HepG2 (cell line): ENCODE measurements at regions not wholly inside any gene's neighbourhood (a gene's known extent, or its start where the extent isn't known, plus 50 kb on each side); places are given as distances from the start of the nearest gene placed in this dataset.

Experiments used
- ATAC-seq: fragments of 200-7000 bp; cut with Tn5 transposase; 3 replicates; pipeline ENCODE4 v1.9.1; 2020; ENCODE audit warnings: mild to moderate bottlenecking, moderate library complexity
- BruUV-seq: library from RNA; stranded (reverse); fragments of 400-500 nt; replicated peaks from 2 replicates; lab custom pipeline; 2021; lab: Mats Ljungman, UMichigan
- CTCF ChIA-PET: fragments of 300-600 bp; formaldehyde crosslinking; extraction: SDS; loops from one replicate; lab custom pipeline; 2021; ENCODE audit warnings: low total read pairs, inconsistent platforms, low intra/inter-chr PET ratio; lab: Yijun Ruan, JAX
- POLR2A ChIA-PET: fragments of 350-600 bp; sonication (Branson Sonifier 250); formaldehyde crosslinking; loops from one replicate; lab custom pipeline; 2020; ENCODE audit warnings: antibody characterized with exemption, inconsistent platforms; lab: Yijun Ruan, JAX
- DNase-seq: peaks from one replicate; pipeline ENCODE4 v3.0.0-alpha.2; 2015; ENCODE audit warnings: low spot score
- FAIRE-seq: peaks from 3 replicates; lab custom pipeline; 2011; peaks lifted over from hg19 to GRCh38; lab: Jason Lieb, UNC
- H2AFZ ChIP-seq: one replicate; pipeline ENCODE4 v1.6.1; 2011; ENCODE audit warnings: low read length, inconsistent platforms
- H3K27ac ChIP-seq: fragments of 300-600 bp; 3 replicates; pipeline ENCODE4 v1.8.0; 2011; ENCODE audit warnings: mixed run types, mild to moderate bottlenecking, mixed read lengths, low read length, inconsistent platforms; ENCODE audit not compliant: insufficient read depth; ENCODE audit errors: extremely low read length
- H3K27me3 ChIP-seq, 2 experiments: fragments of 200-600 bp in 1 of 2; 2 replicates in 1 of 2; 3 replicates in 1 of 2; pipeline versions ENCODE4 v1.6.0 to v1.8.0; 2011; ENCODE audit warnings: low read length in 2 of 2, mild to moderate bottlenecking in 2 of 2, moderate library complexity in 2 of 2, inconsistent platforms in 1 of 2; ENCODE audit not compliant: insufficient read depth in 2 of 2, control insufficient read depth in 1 of 2
- H3K36me3 ChIP-seq, 2 experiments: fragments of 200-600 bp in 1 of 2; replicated peaks in 1 of 2; 2 replicates in 1 of 2; 3 replicates in 1 of 2; pipeline versions ENCODE4 v1.5.1 to v1.8.0; 2011; ENCODE audit warnings: low read length in 2 of 2, inconsistent platforms in 1 of 2; ENCODE audit not compliant: insufficient read depth in 2 of 2, control insufficient read depth in 1 of 2
- H3K4me1 ChIP-seq: 2 replicates; pipeline ENCODE4 v1.5.1; 2012; ENCODE audit warnings: low read length, inconsistent platforms; ENCODE audit not compliant: insufficient read depth
- H3K4me2 ChIP-seq: 2 replicates; pipeline ENCODE4 v1.6.0; 2011; ENCODE audit warnings: low read depth, low read length, inconsistent platforms
- H3K4me3 ChIP-seq, 3 experiments: fragments of 200-600 bp in 1 of 3; sonication (generic), shearing (Covaris generic) in 1 of 3; replicated peaks in 1 of 3; 2 replicates each; pipeline ENCODE4 v1.5.1; 2011 to 2016; ENCODE audit warnings: low read length in 3 of 3, inconsistent platforms in 2 of 3, low read depth in 2 of 3, mild to moderate bottlenecking in 2 of 3, control low read depth in 1 of 3, mixed read lengths in 1 of 3; ENCODE audit not compliant: insufficient read depth in 1 of 3
- H3K79me2 ChIP-seq: one replicate; pipeline ENCODE4 v1.6.1; 2011; ENCODE audit warnings: low read length, inconsistent platforms; ENCODE audit not compliant: insufficient read depth
- H3K9ac ChIP-seq: 2 replicates; pipeline ENCODE4 v1.6.0; 2011; ENCODE audit warnings: mild to moderate bottlenecking, low read depth, low read length, inconsistent platforms; ENCODE audit not compliant: insufficient read depth
- H3K9me3 ChIP-seq: 2 replicates; pipeline ENCODE4 v1.5.1; 2012; ENCODE audit warnings: mild to moderate bottlenecking, low read length
- H4K20me1 ChIP-seq: 2 replicates; pipeline ENCODE4 v1.6.0; 2011; ENCODE audit warnings: inconsistent platforms, mild to moderate bottlenecking, low read length, moderate library complexity; ENCODE audit not compliant: insufficient read depth
- BRCA1 ChIP-seq: sonication (generic); formaldehyde crosslinking; IDR thresholded peaks from 2 replicates; pipeline ENCODE4 v1.4.0; 2020; ENCODE audit warnings: missing genetic modification reagents
- GLI4 ChIP-seq: sonication (generic); formaldehyde crosslinking; IDR thresholded peaks from 2 replicates; pipeline ENCODE4 v1.5.1; 2020; ENCODE audit warnings: missing genetic modification reagents, mild to moderate bottlenecking, moderate library complexity, borderline replicate concordance
- MBD4 ChIP-seq: IDR thresholded peaks from 2 replicates; pipeline ENCODE4 v1.6.1; 2012; ENCODE audit warnings: low read length, inconsistent platforms, borderline replicate concordance
- NCOA2 ChIP-seq: sonication (generic); formaldehyde crosslinking; IDR thresholded peaks from 2 replicates; pipeline ENCODE4 v1.8.0; 2022; ENCODE audit warnings: inconsistent platforms
- PAF1 ChIP-seq: IDR thresholded peaks from 2 replicates; pipeline ENCODE4 v1.6.1; 2016; ENCODE audit warnings: missing genetic modification reagents, missing compliant biosample characterization
- SKI ChIP-seq: fragments of 450-650 bp; IDR thresholded peaks from one replicate; pipeline ENCODE4 v1.6.1; 2018; ENCODE audit warnings: mild to moderate bottlenecking; ENCODE audit not compliant: partially characterized antibody
- SP140L ChIP-seq: sonication (generic); formaldehyde crosslinking; IDR thresholded peaks from 2 replicates; pipeline ENCODE4 v1.4.0; 2020; ENCODE audit warnings: missing genetic modification reagents, borderline replicate concordance
- ZNF138 ChIP-seq: sonication (generic); formaldehyde crosslinking; IDR thresholded peaks from 2 replicates; pipeline ENCODE4 v1.5.0; 2020; ENCODE audit warnings: mild to moderate bottlenecking, low read depth, missing genetic modification reagents
- ZNF577 ChIP-seq: sonication (generic); formaldehyde crosslinking; IDR thresholded peaks from 2 replicates; pipeline ENCODE4 v1.4.0; 2020; ENCODE audit warnings: mild to moderate bottlenecking, low read depth, missing genetic modification reagents, borderline replicate concordance
- ZNF720 ChIP-seq: sonication (generic); formaldehyde crosslinking; IDR thresholded peaks from 2 replicates; pipeline ENCODE4 v1.4.0; 2020; ENCODE audit warnings: missing genetic modification reagents
- ZNF737 ChIP-seq: sonication (generic); formaldehyde crosslinking; IDR thresholded peaks from 2 replicates; pipeline ENCODE4 v1.5.0; 2020; ENCODE audit warnings: missing genetic modification reagents, mild to moderate bottlenecking, borderline replicate concordance
- ZNF749 ChIP-seq: sonication (generic); formaldehyde crosslinking; IDR thresholded peaks from 2 replicates; pipeline ENCODE4 v1.8.0; 2022; ENCODE audit warnings: mild to moderate bottlenecking, missing genetic modification reagents, moderate library complexity, borderline replicate concordance
- WGBS: methylation state at CpG from one replicate; pipeline ENCODE4 v1.1.6; 2017; ENCODE audit warnings: low lambda C conversion rate; 5-methylcytosine and 5-hydroxymethylcytosine counted together
- in situ Hi-C: cut with HindIII; loops from 2 replicates; pipeline ENCODE4 v1.10.0; 2017; ENCODE audit warnings: low pct_unique_long_range_greater_than_20kb; ENCODE audit not compliant: extremely low pct_ligation_motif_present
- intact Hi-C: fragments of 100-400 bp; cut with micrococcal nuclease; formaldehyde crosslinking; loops from one replicate; pipeline ENCODE4 v1.10.0; 2022; ENCODE audit not compliant: unreplicated experiment

DNA sequence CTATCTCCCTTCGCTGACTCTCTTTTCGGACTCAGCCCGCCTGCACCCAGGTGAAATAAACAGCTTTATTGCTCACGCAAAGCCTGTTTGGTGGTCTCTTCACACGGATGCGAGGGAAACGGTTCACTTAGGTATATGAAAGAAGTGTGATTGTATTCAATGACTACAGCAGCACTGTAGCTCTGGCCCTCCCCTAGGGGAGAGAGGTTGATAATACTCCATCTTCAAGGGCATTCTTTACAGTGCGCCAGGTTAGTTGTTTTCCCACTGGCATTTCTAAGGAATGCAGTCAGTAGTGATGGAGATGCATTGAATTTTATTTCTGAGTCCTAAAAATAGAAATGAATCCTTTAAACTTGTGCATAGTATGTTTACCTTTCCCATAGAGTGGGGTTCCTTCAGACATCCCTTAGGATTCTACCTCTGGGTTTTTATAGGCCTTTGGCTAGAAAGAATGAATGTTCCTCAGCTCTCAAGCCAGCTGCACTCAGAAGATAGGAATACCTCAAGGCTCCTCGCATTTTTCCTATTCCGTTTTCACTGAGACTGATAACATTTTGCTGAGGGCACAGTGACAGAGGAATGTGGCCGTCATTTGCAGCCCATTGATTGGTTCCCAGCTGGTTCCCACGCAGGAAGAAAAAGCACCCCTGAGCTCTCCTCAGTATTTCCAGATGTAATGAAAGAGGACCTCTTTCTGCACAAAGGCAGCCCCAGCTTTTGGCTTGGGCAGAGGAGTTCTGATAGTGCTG is 131.8 kb upstream of the C2CD4B start:
- H3K4me2 ChIP-seq, result no peak overlapping the region
- no peak overlapping the region for H3K9ac ChIP-seq
- H3K36me3 ChIP-seq, result no peaks in the 10 kb centered on the region
- intact Hi-C loops (no loop called here), in situ Hi-C loops (no loop called here)
- H4K20me1 ChIP-seq, result no peaks in the 10 kb centered on the region
- H2AFZ ChIP-seq, result no peak overlapping the region
- no peak for DNase-seq
- no peaks in the 10 kb centered on the region for H3K9me3 ChIP-seq
- TF ChIP-seq NCOA2, result no peak
- no peak for TF ChIP-seq BRCA1 (CRISPR knock-in tag)
- TF ChIP-seq ZNF749 (CRISPR knock-in tag), result no peak
- no peak for TF ChIP-seq SKI
- TF ChIP-seq ZNF720 (CRISPR knock-in tag), result no peak
- TF ChIP-seq ZNF138 (CRISPR knock-in tag), result no peak
- no peak for TF ChIP-seq MBD4
- no peak for TF ChIP-seq ZNF577 (CRISPR knock-in tag)
- no peak for TF ChIP-seq PAF1 (CRISPR knock-in tag)
- no peak overlapping the region for H3K27ac ChIP-seq
- CTCF ChIA-PET, result no interaction called here
- no peak for FAIRE-seq
- no peaks in the 10 kb centered on the region for H3K4me1 ChIP-seq
- 50% methylated on average over 10 of the region's 12 CpGs for WGBS
- BruUV-seq, result no TSS peak
- no peak overlapping the region for H3K4me3 ChIP-seq
- no peaks in the 10 kb centered on the region for H3K79me2 ChIP-seq
- POLR2A ChIA-PET, result no interaction called here
- ATAC-seq, result no peak
- H3K27me3 ChIP-seq, result peaks cover 0 to 24% of the 10 kb centered on the region in 2 experiments; a peak in 2 of 5 replicates

DNA sequence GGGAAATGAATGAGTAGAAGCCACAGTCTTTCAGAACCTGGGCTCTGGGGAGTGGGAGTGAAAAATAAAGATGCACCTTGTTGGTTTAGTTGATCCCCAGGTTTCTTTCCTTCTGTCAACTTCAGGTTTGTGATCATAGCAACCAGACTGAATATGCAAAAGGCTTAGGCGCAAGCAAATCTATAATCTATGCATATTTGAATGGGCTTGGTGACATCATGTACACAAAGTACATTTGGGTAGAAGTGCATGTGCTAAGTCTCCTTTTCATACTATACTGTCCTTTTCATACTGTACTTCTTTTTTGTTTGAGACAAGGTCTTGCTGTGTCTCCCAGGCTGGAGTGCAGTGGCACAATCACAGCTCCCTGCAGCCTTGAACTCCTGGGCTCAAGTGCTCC is 132.4 kb upstream of the C2CD4B start:
- no peaks in the 10 kb centered on the region for H3K79me2 ChIP-seq
- 100% methylated on average over 1 of the region's 1 CpG for WGBS
- CTCF ChIA-PET, result no interaction called here
- no peak for TF ChIP-seq SP140L
- TF ChIP-seq GLI4, result no peak
- TF ChIP-seq ZNF737 (CRISPR knock-in tag), result no peak
- H3K27me3 ChIP-seq, result peaks cover 0 to 24% of the 10 kb centered on the region in 2 experiments; a peak in 2 of 5 replicates
- ATAC-seq, result no peak
- intact Hi-C loops, result no loop called here
- BruUV-seq, result no TSS peak
- H3K9me3 ChIP-seq, result no peaks in the 10 kb centered on the region
- H2AFZ ChIP-seq, result no peak overlapping the region
- FAIRE-seq, result no peak
- in situ Hi-C loops, result no loop called here
- H3K27ac ChIP-seq, result no peak overlapping the region
- H3K9ac ChIP-seq, result no peak overlapping the region
- no peak overlapping the region for H3K4me3 ChIP-seq
- no peaks in the 10 kb centered on the region for H4K20me1 ChIP-seq
- POLR2A ChIA-PET, result no interaction called here
- H3K4me1 ChIP-seq, result no peaks in the 10 kb centered on the region
- no peaks in the 10 kb centered on the region for H3K36me3 ChIP-seq
- no peak for DNase-seq
- no peak overlapping the region for H3K4me2 ChIP-seq
